Suprapubic skin (tissue), 4 donors: ENCODE measurements at regions not wholly inside any gene's neighbourhood (a gene's known extent, or its start where the extent isn't known, plus 50 kb on each side); places are given as distances from the start of the nearest gene placed in this dataset.

Source experiments
- DNase-seq, 2 donors: peaks; one replicate each; pipeline ENCODE4 v3.0.0-alpha.2; 2019; ENCODE audit warnings: low spot score in 2 of 2
- H3K27ac ChIP-seq: fragments of 200-600 bp; sonication (generic); one replicate; pipeline ENCODE4 v1.5.1; 2019
- H3K27me3 ChIP-seq: fragments of 200-600 bp; sonication (generic); one replicate; pipeline ENCODE4 v1.5.1; 2019
- H3K36me3 ChIP-seq: fragments of 200-600 bp; sonication (generic); one replicate; pipeline ENCODE4 v1.5.1; 2019
- H3K4me1 ChIP-seq: fragments of 200-600 bp; sonication (generic); one replicate; pipeline ENCODE4 v1.5.1; 2019
- H3K4me3 ChIP-seq: fragments of 200-600 bp; sonication (generic); one replicate; pipeline ENCODE4 v1.5.1; 2019; ENCODE audit warnings: mild to moderate bottlenecking
- H3K9me3 ChIP-seq: fragments of 200-600 bp; sonication (generic); one replicate; pipeline ENCODE4 v1.5.1; 2019
- EP300 ChIP-seq: sonication (generic); formaldehyde crosslinking; IDR thresholded peaks from one replicate; pipeline ENCODE4 v1.6.1; 2017; ENCODE audit warnings: antibody characterized with exemption
- POLR2A ChIP-seq, 2 donors: fragments of 450-650 bp; IDR thresholded peaks; one replicate each; pipeline ENCODE4 v1.6.1; 2017; ENCODE audit warnings: antibody characterized with exemption in 2 of 2, mild to moderate bottlenecking in 2 of 2, moderate library complexity in 2 of 2
- POLR2AphosphoS5 ChIP-seq, 3 donors: sonication (generic); formaldehyde crosslinking; IDR thresholded peaks; one replicate each; pipeline ENCODE4 v1.6.1; 2017; ENCODE audit warnings: antibody characterized with exemption in 3 of 3
- WGBS: methylation state at CpG from one replicate; pipeline ENCODE4 v1.1.5; 2018; 5-methylcytosine and 5-hydroxymethylcytosine counted together
- TF ChIP-seq, protein P1 (sequence below), 2 donors: fragments of 200-600 bp in 1 of 2; fragments of 450-650 bp in 1 of 2; sonication (generic) in 1 of 2; IDR thresholded peaks; one replicate each; pipeline ENCODE4 v1.5.1; 2016 to 2019; ENCODE audit warnings: antibody characterized with exemption in 2 of 2, mild to moderate bottlenecking in 1 of 2, moderate library complexity in 1 of 2

GRCh38 chr3:73718326-73719110 lies 93.8 kb upstream of the PDZRN3 start:
- no peaks in the 10 kb centered on the region for H3K9me3 ChIP-seq
- WGBS, result 41% methylated on average over 5 of the region's 5 CpGs
- H3K27ac ChIP-seq, result peak overlapping the region; percentile 28
- no peaks in the 10 kb centered on the region for H3K36me3 ChIP-seq
- H3K4me3 ChIP-seq, result no peak overlapping the region
- TF ChIP-seq POLR2AphosphoS5 (IDR thresholded peaks at IDR 0.05) (no peak), POLR2A (IDR thresholded peaks at IDR 0.05) (no peak)
- peaks cover 17% of the 10 kb centered on the region for H3K4me1 ChIP-seq
- no peak for DNase-seq
- no peaks in the 10 kb centered on the region for H3K27me3 ChIP-seq

- TF ChIP-seq, protein P1, sequence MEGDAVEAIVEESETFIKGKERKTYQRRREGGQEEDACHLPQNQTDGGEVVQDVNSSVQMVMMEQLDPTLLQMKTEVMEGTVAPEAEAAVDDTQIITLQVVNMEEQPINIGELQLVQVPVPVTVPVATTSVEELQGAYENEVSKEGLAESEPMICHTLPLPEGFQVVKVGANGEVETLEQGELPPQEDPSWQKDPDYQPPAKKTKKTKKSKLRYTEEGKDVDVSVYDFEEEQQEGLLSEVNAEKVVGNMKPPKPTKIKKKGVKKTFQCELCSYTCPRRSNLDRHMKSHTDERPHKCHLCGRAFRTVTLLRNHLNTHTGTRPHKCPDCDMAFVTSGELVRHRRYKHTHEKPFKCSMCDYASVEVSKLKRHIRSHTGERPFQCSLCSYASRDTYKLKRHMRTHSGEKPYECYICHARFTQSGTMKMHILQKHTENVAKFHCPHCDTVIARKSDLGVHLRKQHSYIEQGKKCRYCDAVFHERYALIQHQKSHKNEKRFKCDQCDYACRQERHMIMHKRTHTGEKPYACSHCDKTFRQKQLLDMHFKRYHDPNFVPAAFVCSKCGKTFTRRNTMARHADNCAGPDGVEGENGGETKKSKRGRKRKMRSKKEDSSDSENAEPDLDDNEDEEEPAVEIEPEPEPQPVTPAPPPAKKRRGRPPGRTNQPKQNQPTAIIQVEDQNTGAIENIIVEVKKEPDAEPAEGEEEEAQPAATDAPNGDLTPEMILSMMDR (IDR thresholded peaks at IDR 0.05), result no peak
- TF ChIP-seq POLR2AphosphoS5 (IDR thresholded peaks at IDR 0.05) (no peak), POLR2A (IDR thresholded peaks at IDR 0.05) (no peak), EP300 (no peak)
- H3K9me3 ChIP-seq, result no peaks in the 10 kb centered on the region
- H3K27me3 ChIP-seq, result no peaks in the 10 kb centered on the region
- 92% methylated on average over 3 of the region's 3 CpGs for WGBS
- no peak for DNase-seq
- peaks cover 17% of the 10 kb centered on the region for H3K4me1 ChIP-seq
- no peak overlapping the region for H3K27ac ChIP-seq
- no peaks in the 10 kb centered on the region for H3K36me3 ChIP-seq
- H3K4me3 ChIP-seq, result no peak overlapping the region
These were observed 91.7 kb upstream of the PDZRN3 start for GRCh38 chr3:73716418-73716817.

- Histone ChIP-seq H3K9me3 (no peaks in the 10 kb centered on the region), H3K4me1 (no peaks in the 10 kb centered on the region), H3K36me3 (no peaks in the 10 kb centered on the region), H3K4me3 (no peak overlapping the region), H3K27me3 (no peaks in the 10 kb centered on the region), H3K27ac (no peak overlapping the region)
- WGBS, result 91% methylated on average over 1 of the region's 1 CpG
- DNase-seq, result no peak
- TF ChIP-seq, protein P1 (IDR thresholded peaks at IDR 0.05), result no peak
These were observed 85.6 kb upstream of the PDZRN3 start for GRCh38 chr3:73710340-73710739.

DNA sequence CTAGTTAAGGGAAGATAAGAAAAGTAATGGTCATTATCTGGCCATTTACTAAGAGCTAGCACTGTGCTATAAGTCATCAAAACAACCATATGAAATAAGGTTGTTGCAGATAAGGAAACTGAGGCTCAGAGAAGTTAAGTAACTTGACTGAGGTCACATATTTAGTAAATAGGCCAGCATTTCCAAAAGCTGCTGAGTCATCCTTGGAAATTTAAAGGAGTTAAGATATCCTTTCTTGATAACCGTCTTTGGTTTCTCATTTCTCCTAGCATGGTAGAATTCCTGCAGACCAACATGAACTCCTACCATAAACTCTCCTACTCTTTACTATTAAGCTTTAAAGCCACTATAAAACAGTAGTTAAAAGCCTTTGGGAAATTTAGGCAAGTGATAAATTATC lies 85.0 kb upstream of the PDZRN3 start:
- H3K27ac ChIP-seq, result no peak overlapping the region
- H3K4me3 ChIP-seq, result no peak overlapping the region
- no peaks in the 10 kb centered on the region for H3K27me3 ChIP-seq
- no peaks in the 10 kb centered on the region for H3K36me3 ChIP-seq
- 90% methylated on average over 1 of the region's 1 CpG for WGBS
- no peaks in the 10 kb centered on the region for H3K9me3 ChIP-seq
- no peaks in the 10 kb centered on the region for H3K4me1 ChIP-seq
- DNase-seq, result no peak
- TF ChIP-seq POLR2AphosphoS5 (IDR thresholded peaks at IDR 0.05), result no peak
- TF ChIP-seq POLR2A (IDR thresholded peaks at IDR 0.05), result no peak
- no peak for TF ChIP-seq EP300
- TF ChIP-seq, protein P1 (IDR thresholded peaks at IDR 0.05), result no peak

GRCh38 chr3:73708956-73709355 lies 84.2 kb upstream of the PDZRN3 start:
- DNase-seq, result no peak

More at GRCh38 chr3:73708956-73709355, 84.2 kb upstream of the PDZRN3 start:
- Histone ChIP-seq H3K4me3 (no peak overlapping the region), H3K27me3 (no peaks in the 10 kb centered on the region), H3K4me1 (no peaks in the 10 kb centered on the region), H3K36me3 (no peaks in the 10 kb centered on the region), H3K9me3 (no peaks in the 10 kb centered on the region), H3K27ac (no peak overlapping the region)
- no peak for TF ChIP-seq EP300
- TF ChIP-seq POLR2A (IDR thresholded peaks at IDR 0.05), result no peak
- no peak for TF ChIP-seq POLR2AphosphoS5 (IDR thresholded peaks at IDR 0.05)
- TF ChIP-seq, protein P1 (IDR thresholded peaks at IDR 0.05), result no peak
- WGBS, result 49% methylated on average over 2 of the region's 2 CpGs
